ENCODE measurements at regions not wholly inside any gene's neighbourhood (a gene's known extent, or its start where the extent isn't known, plus 50 kb on each side); places are given as distances from the start of the nearest gene placed in this dataset.
"Not testable (repeated sequence)": the region's sequence is repeated elsewhere in the genome, so short reads cannot be mapped to it uniquely, and the experiment has no call there.

DNA sequence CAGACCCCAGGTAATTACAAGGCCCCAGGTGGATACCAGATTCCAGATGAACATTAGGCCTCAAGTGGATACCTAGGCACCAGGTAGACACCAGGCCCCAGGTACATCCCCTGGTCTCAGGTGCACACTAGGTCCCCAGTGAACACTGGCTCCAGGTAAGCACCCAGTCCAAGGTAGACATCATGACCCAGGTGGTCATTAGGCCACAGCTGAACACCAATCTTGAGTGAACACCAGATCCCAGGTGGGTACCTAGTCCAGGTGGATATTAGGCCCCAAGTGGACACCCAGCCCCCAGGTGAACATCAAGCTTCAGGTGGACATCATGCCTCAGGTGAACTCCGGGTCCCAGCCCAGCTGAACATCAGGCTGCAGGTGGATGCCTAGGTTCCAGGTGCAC lies 1486.2 kb upstream of the TPTE start:
- FAIRE-seq; H3K4me1 ChIP-seq (ENCODE audit: control insufficient read depth, insufficient read depth, low read length); H3K9ac ChIP-seq (ENCODE audit: control insufficient read depth, insufficient read depth, low read length); POLR2A ChIA-PET; intact Hi-C loops (cut with micrococcal nuclease; ENCODE audit: unreplicated experiment); ATAC-seq; DNase-seq (ENCODE audit: low read depth, low spot score); BruUV-seq (replicated peaks); H4K20me1 ChIP-seq (ENCODE audit: control insufficient read depth, insufficient read depth); H3K9me3 ChIP-seq (replicated peaks; ENCODE audit: control insufficient read depth, insufficient read depth, low read length); RAD21 ChIA-PET (ENCODE audit: unreplicated experiment); H3K27ac ChIP-seq (ENCODE audit: control insufficient read depth, insufficient read depth); in situ Hi-C loops (cut with MboI); H3K4me2 ChIP-seq (ENCODE audit: control insufficient read depth, insufficient read depth); SMC1A ChIA-PET (ENCODE audit: uncharacterized antibody, unreplicated experiment); CTCF ChIA-PET; H3K79me2 ChIP-seq (ENCODE audit: control insufficient read depth, insufficient read depth, low read length); H3K4me3 ChIP-seq; H2AFZ ChIP-seq (ENCODE audit: control insufficient read depth, low read depth, low read length); H3K27me3 ChIP-seq (replicated peaks in 1 of 2; ENCODE audit: control insufficient read depth in 2 of 2, insufficient read depth in 2 of 2, low read length in 1 of 2); H3K36me3 ChIP-seq (ENCODE audit: control insufficient read depth in 2 of 2, insufficient read depth in 2 of 2, low read length in 1 of 2): not testable (repeated sequence)
- 0% methylated on average over 1 of the region's 1 CpG for WGBS (ENCODE audit: insufficient coverage, insufficient replicate concordance, low lambda C conversion rate, missing lambda C conversion rate)

- H3K4me1 ChIP-seq (ENCODE audit: control insufficient read depth, insufficient read depth, low read length); RAD21 ChIA-PET (ENCODE audit: unreplicated experiment); POLR2A ChIA-PET; H4K20me1 ChIP-seq (ENCODE audit: control insufficient read depth, insufficient read depth); BruUV-seq (replicated peaks); FAIRE-seq; H3K4me3 ChIP-seq; H3K27ac ChIP-seq (ENCODE audit: control insufficient read depth, insufficient read depth); H3K36me3 ChIP-seq (ENCODE audit: control insufficient read depth in 2 of 2, insufficient read depth in 2 of 2, low read length in 1 of 2); CTCF ChIA-PET; H2AFZ ChIP-seq (ENCODE audit: control insufficient read depth, low read depth, low read length); DNase-seq (ENCODE audit: low read depth, low spot score); H3K9me3 ChIP-seq (replicated peaks; ENCODE audit: control insufficient read depth, insufficient read depth, low read length); in situ Hi-C loops (cut with MboI); intact Hi-C loops (cut with micrococcal nuclease; ENCODE audit: unreplicated experiment); SMC1A ChIA-PET (ENCODE audit: uncharacterized antibody, unreplicated experiment); H3K4me2 ChIP-seq (ENCODE audit: control insufficient read depth, insufficient read depth); H3K9ac ChIP-seq (ENCODE audit: control insufficient read depth, insufficient read depth, low read length); H3K79me2 ChIP-seq (ENCODE audit: control insufficient read depth, insufficient read depth, low read length); H3K27me3 ChIP-seq (replicated peaks in 1 of 2; ENCODE audit: control insufficient read depth in 2 of 2, insufficient read depth in 2 of 2, low read length in 1 of 2); ATAC-seq: not testable (repeated sequence)
- WGBS (ENCODE audit: insufficient coverage, insufficient replicate concordance, low lambda C conversion rate, missing lambda C conversion rate) = 0% methylated on average over 1 of the region's 2 CpGs
Measured at GRCh38 chr21:9035970-9036369, 1485.4 kb upstream of the TPTE start.

DNA sequence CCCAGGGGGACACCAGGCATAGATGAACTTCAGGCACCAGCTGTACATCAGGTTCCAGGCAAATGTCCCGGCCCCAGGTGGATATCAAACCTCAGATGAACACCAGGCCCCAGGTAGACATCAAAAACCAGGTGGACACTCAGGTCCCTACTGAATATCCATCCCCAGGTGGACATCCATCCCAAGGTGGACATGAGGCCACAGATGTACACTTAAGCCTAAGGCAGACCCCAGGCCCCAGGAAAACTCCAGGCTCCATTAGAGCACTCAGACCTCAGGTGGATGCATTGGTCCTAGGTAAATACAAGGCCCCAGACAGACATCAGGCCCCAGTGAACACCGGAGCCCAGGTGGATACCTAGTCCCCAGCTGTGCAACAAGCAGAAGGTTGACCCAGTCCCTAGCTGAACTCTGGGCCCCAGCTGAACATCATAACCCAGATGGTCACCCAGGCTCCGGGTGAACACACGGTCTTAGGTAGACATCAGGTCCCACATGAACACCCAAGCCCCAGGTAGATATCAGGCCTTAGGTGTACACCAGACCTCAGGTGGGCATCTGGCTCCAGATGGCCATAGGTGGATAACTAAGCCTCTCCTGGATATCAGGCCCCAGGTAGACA lies 1484.3 kb upstream of the TPTE start:
- CTCF ChIA-PET; H3K4me3 ChIP-seq; H3K79me2 ChIP-seq (ENCODE audit: control insufficient read depth, insufficient read depth, low read length); intact Hi-C loops (cut with micrococcal nuclease; ENCODE audit: unreplicated experiment); ATAC-seq; H2AFZ ChIP-seq (ENCODE audit: control insufficient read depth, low read depth, low read length); H3K27me3 ChIP-seq (replicated peaks in 1 of 2; ENCODE audit: control insufficient read depth in 2 of 2, insufficient read depth in 2 of 2, low read length in 1 of 2); H3K4me2 ChIP-seq (ENCODE audit: control insufficient read depth, insufficient read depth); BruUV-seq (replicated peaks); DNase-seq (ENCODE audit: low read depth, low spot score); H3K27ac ChIP-seq (ENCODE audit: control insufficient read depth, insufficient read depth); SMC1A ChIA-PET (ENCODE audit: uncharacterized antibody, unreplicated experiment); in situ Hi-C loops (cut with MboI); FAIRE-seq; H3K9ac ChIP-seq (ENCODE audit: control insufficient read depth, insufficient read depth, low read length); H3K36me3 ChIP-seq (ENCODE audit: control insufficient read depth in 2 of 2, insufficient read depth in 2 of 2, low read length in 1 of 2); POLR2A ChIA-PET; RAD21 ChIA-PET (ENCODE audit: unreplicated experiment); H4K20me1 ChIP-seq (ENCODE audit: control insufficient read depth, insufficient read depth); H3K9me3 ChIP-seq (replicated peaks; ENCODE audit: control insufficient read depth, insufficient read depth, low read length); H3K4me1 ChIP-seq (ENCODE audit: control insufficient read depth, insufficient read depth, low read length): not testable (repeated sequence)
- WGBS (ENCODE audit: insufficient coverage, insufficient replicate concordance, low lambda C conversion rate, missing lambda C conversion rate) = 56% methylated on average over 3 of the region's 4 CpGs

DNA sequence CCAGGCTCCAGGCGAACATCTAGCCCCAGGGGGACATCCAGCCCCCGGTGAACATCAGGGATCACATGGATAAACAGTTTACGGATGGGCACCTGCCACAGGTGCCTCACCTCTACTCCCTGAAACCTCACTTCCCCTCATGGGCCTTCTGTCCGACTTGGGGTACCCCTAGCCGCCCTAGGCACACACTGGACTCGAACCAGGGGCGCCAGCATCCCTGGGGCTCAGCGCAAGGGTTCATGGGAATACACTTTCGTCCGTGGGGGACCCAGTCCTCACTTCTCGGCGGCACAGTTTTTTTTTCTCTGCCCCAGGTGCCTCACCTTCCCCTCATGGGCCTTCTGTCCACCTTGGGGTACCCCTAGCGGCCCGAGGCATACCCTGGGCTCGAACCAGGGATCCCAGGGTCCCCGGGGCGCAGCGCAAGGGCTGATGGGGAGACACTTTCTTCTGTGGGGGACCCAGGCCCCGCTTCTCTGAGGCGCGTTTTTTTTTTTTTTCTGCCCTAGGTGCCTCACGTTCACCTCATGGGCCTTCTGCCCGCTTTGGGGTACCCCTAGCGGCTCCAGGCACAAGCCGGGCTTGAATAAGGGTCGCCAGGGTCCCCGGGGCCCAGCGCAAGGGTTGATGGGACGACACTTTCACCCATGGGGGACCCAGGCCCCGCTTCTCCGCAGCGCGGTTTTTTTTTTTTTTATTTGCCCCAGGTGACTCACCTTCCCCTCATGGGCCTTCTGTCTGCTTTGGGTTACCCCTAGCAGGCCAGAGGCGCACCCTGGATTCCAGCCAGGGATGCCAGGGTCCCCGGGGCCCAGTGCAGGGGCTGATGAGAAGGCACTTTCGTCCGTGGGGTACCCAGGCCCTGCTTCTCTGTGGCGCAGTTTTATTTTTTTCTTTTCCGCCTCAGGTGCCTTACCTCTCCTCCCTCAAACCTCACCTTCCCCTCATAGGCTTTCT lies 1483.5 kb upstream of the TPTE start:
- H3K27ac ChIP-seq (ENCODE audit: control insufficient read depth, insufficient read depth); H3K79me2 ChIP-seq (ENCODE audit: control insufficient read depth, insufficient read depth, low read length); intact Hi-C loops (cut with micrococcal nuclease; ENCODE audit: unreplicated experiment); CTCF ChIA-PET; ATAC-seq; SMC1A ChIA-PET (ENCODE audit: uncharacterized antibody, unreplicated experiment); DNase-seq (ENCODE audit: low read depth, low spot score); H3K4me2 ChIP-seq (ENCODE audit: control insufficient read depth, insufficient read depth); RAD21 ChIA-PET (ENCODE audit: unreplicated experiment); in situ Hi-C loops (cut with MboI); H3K9ac ChIP-seq (ENCODE audit: control insufficient read depth, insufficient read depth, low read length); BruUV-seq (replicated peaks); H3K9me3 ChIP-seq (replicated peaks; ENCODE audit: control insufficient read depth, insufficient read depth, low read length); FAIRE-seq; H3K4me3 ChIP-seq; POLR2A ChIA-PET; H3K27me3 ChIP-seq (replicated peaks in 1 of 2; ENCODE audit: control insufficient read depth in 2 of 2, insufficient read depth in 2 of 2, low read length in 1 of 2); H2AFZ ChIP-seq (ENCODE audit: control insufficient read depth, low read depth, low read length); H3K4me1 ChIP-seq (ENCODE audit: control insufficient read depth, insufficient read depth, low read length); H3K36me3 ChIP-seq (ENCODE audit: control insufficient read depth in 2 of 2, insufficient read depth in 2 of 2, low read length in 1 of 2); H4K20me1 ChIP-seq (ENCODE audit: control insufficient read depth, insufficient read depth): not testable (repeated sequence)
- 28% methylated on average over 19 of the region's 39 CpGs for WGBS (ENCODE audit: insufficient coverage, insufficient replicate concordance, low lambda C conversion rate, missing lambda C conversion rate)
